ENCODE measurements at regions not wholly inside any gene's neighbourhood (a gene's known extent, or its start where the extent isn't known, plus 50 kb on each side); places are given as distances from the start of the nearest gene placed in this dataset.

DNA sequence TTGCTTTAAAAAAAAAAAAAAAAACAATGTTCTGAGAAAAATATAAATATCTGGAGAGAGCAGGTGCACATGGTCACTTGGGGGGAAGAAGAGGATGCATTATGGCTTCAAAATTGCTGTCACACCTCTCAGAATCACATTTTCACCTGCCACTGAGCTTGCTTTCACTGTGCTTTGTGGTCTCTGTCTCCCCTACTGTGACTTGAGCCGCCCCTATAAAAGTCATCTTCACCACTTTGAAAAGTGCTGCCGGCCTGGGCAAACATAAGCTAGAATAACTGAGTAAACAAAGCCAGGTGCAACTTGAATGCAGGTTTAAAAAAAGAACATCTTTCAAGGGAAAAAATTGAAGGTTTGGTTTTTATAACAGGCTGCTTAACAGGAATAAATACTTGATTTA lies 368.1 kb upstream of the GRIA1 start:
- no peak for TF ChIP-seq CTCF (IDR thresholded peaks at IDR 0.05)
- TF ChIP-seq EP300 (IDR thresholded peaks at IDR 0.05) = no peak
- TF ChIP-seq POLR2AphosphoS5 (IDR thresholded peaks at IDR 0.05) = no peak

Measured in sigmoid colon (tissue), 4 donors.